GM12875 (cell line): ENCODE measurements at regions not wholly inside any gene's neighbourhood (a gene's known extent, or its start where the extent isn't known, plus 50 kb on each side); places are given as distances from the start of the nearest gene placed in this dataset.

Experiments
- H3K4me3 ChIP-seq: one replicate; pipeline ENCODE4 v1.5.1; 2011; ENCODE audit warnings: low read depth, low read length, control low read depth
- TF ChIP-seq, protein P1 (sequence below): IDR thresholded peaks from 2 replicates; pipeline ENCODE4 v1.5.1; 2011; ENCODE audit warnings: low read depth, mild to moderate bottlenecking, control low read depth, inconsistent platforms, low read length, moderate library complexity, borderline replicate concordance; ENCODE audit not compliant: insufficient read depth

- no peak overlapping the region for H3K4me3 ChIP-seq
- TF ChIP-seq, protein P1, sequence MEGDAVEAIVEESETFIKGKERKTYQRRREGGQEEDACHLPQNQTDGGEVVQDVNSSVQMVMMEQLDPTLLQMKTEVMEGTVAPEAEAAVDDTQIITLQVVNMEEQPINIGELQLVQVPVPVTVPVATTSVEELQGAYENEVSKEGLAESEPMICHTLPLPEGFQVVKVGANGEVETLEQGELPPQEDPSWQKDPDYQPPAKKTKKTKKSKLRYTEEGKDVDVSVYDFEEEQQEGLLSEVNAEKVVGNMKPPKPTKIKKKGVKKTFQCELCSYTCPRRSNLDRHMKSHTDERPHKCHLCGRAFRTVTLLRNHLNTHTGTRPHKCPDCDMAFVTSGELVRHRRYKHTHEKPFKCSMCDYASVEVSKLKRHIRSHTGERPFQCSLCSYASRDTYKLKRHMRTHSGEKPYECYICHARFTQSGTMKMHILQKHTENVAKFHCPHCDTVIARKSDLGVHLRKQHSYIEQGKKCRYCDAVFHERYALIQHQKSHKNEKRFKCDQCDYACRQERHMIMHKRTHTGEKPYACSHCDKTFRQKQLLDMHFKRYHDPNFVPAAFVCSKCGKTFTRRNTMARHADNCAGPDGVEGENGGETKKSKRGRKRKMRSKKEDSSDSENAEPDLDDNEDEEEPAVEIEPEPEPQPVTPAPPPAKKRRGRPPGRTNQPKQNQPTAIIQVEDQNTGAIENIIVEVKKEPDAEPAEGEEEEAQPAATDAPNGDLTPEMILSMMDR: no peak
These were observed 1034.0 kb upstream of the PTPRD start for GRCh38 chr9:11646831-11647230.

- TF ChIP-seq, protein P1: no peak
- H3K4me3 ChIP-seq: no peak overlapping the region
These were observed 1039.3 kb upstream of the TYRP1 start for GRCh38 chr9:11653867-11654266.

- TF ChIP-seq, protein P1: no peak
- H3K4me3 ChIP-seq: no peak overlapping the region
These were observed 1029.3 kb upstream of the TYRP1 start for GRCh38 chr9:11663913-11664312.

GRCh38 chr9:11676821-11677220 lies 1016.4 kb upstream of the TYRP1 start:
- TF ChIP-seq, protein P1: no peak
- H3K4me3 ChIP-seq: no peak overlapping the region

DNA sequence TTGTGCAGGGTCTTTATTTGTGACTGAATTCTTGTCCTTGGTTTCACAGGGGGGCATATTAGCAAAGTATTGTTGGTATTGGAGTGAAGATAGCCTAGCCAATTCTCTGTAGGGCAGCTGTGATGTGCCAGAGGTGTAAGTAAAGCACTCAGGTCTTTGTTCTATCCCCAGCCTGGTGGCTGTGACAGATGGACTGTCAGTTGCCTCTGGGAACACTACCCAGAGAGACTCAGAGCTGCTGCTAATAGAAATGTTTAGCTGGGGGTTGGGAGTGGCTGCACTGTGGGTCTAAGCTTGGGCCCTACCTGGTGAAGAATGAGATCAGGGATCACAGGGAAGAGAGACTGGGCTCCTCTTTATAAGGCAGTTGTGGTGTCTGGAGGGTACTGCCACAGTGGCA lies 1006.5 kb upstream of the TYRP1 start:
- H3K4me3 ChIP-seq: no peak overlapping the region
- TF ChIP-seq, protein P1: no peak

GRCh38 chr9:11697126-11697525 lies 996.1 kb upstream of the TYRP1 start:
- TF ChIP-seq, protein P1: no peak
- H3K4me3 ChIP-seq: no peak overlapping the region

DNA sequence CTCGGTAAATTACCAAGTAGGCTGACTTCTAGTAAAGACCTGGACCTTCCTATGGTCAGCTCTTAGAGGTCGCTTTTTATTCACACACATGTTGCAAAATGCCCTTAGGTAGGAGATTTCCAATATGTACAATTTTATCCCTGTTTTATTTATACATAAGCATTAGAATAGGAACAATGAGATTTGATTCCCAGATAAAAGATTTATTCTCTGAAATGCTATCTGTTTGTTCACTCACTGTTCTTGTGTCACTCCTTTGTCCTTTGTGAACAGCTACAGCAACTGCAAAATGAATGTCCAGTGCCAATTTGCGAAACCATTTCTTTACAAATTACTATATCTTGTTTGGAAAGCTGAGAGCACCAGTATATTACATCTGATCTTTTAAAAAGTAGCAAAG lies 991.5 kb upstream of the TYRP1 start:
- TF ChIP-seq, protein P1: no peak
- H3K4me3 ChIP-seq: no peak overlapping the region
